ENCODE measurements at regions not wholly inside any gene's neighbourhood (a gene's known extent, or its start where the extent isn't known, plus 50 kb on each side); places are given as distances from the start of the nearest gene placed in this dataset.

GRCh38 chr3:174775603-174776002 lies 83.5 kb upstream of the NAALADL2 start:
- POLR2A ChIA-PET (ENCODE audit: partially characterized antibody), result no interaction called here
- Histone ChIP-seq H2AK5ac (ENCODE audit: low read depth, low read length) (no peak overlapping the region), H3K4me2 (ENCODE audit: insufficient read depth in 1 of 2, low read depth in 2 of 2, low read length in 2 of 2) (no peak overlapping the region), H4K91ac (replicated peaks; ENCODE audit: insufficient read length, low read length) (no peak overlapping the region), H3K4me1 (replicated peaks in 1 of 4; ENCODE audit: control insufficient read depth in 3 of 4, insufficient read depth in 4 of 4, low read length in 3 of 4) (no peaks in the 10 kb centered on the region), H3K9me3 (ENCODE audit: insufficient read depth in 2 of 2, low read depth in 1 of 2, low read length in 1 of 2) (no peaks in the 10 kb centered on the region), H2BK120ac (replicated peaks; ENCODE audit: low read depth, low read length) (no peak overlapping the region), H2BK15ac (ENCODE audit: low read length) (no peak overlapping the region), H3K23me2 (ENCODE audit: low read depth, low read length) (no peaks in the 10 kb centered on the region), H3K27ac (ENCODE audit: low read depth, low read length) (no peak overlapping the region), H3K36me3 (ENCODE audit: control insufficient read depth in 2 of 4, insufficient read depth in 4 of 4, low read length in 3 of 4) (no peaks in the 10 kb centered on the region), H2BK20ac (ENCODE audit: low read length) (no peak overlapping the region), H4K5ac (ENCODE audit: insufficient read length, low read depth, low read length) (no peak overlapping the region), H2AFZ (ENCODE audit: low read length) (0 out of 2 replicates have a peak overlapping the region, but pooled peaks have one; percentile 55), H2BK5ac (ENCODE audit: low read depth, low read length) (no peak overlapping the region), H3K18ac (ENCODE audit: extremely low read depth, low read length) (no peak overlapping the region), H3K9ac (replicated peaks in 1 of 4; ENCODE audit: extremely low read depth in 1 of 4, low read depth in 3 of 4, low read length in 3 of 4) (no peak overlapping the region), H3K4me3 (ENCODE audit: extremely low read depth in 1 of 4, insufficient read depth in 2 of 4, low read depth in 3 of 4, low read length in 4 of 4) (no peak overlapping the region), H4K8ac (ENCODE audit: extremely low read depth, insufficient read depth, low read length) (no peak overlapping the region), H4K20me1 (replicated peaks in 1 of 2; ENCODE audit: control insufficient read depth in 1 of 2, insufficient read depth in 2 of 2, low read length in 2 of 2) (no peaks in the 10 kb centered on the region), H2BK12ac (ENCODE audit: low read depth, low read length) (no peak overlapping the region), H3K4ac (replicated peaks; ENCODE audit: insufficient read length, low read depth, low read length) (no peak overlapping the region), H3K56ac (replicated peaks; ENCODE audit: insufficient read length, low read depth, low read length) (no peak overlapping the region), H3K79me1 (ENCODE audit: low read depth, low read length) (no peaks in the 10 kb centered on the region), H3K27me3 (replicated peaks in 1 of 4; ENCODE audit: control insufficient read depth in 3 of 4, extremely low read depth in 1 of 4, insufficient read depth in 3 of 4, low read length in 3 of 4) (no peaks in the 10 kb centered on the region), H3K79me2 (ENCODE audit: control insufficient read depth in 1 of 2, insufficient read depth in 2 of 2, low read length in 2 of 2) (no peaks in the 10 kb centered on the region), H3K23ac (ENCODE audit: insufficient read length) (no peak overlapping the region), H3K14ac (ENCODE audit: insufficient read length) (no peak overlapping the region)
- 91% methylated on average over 3 of the region's 3 CpGs; no CpG with 5 or more reads in 1 of the 2 experiments for WGBS, 2 experiments (ENCODE audit: extremely low coverage in 1 of 2, insufficient coverage in 1 of 2, insufficient read length in 1 of 2, insufficient replicate concordance in 2 of 2, low coverage in 1 of 2, low lambda C conversion rate in 2 of 2, missing lambda C conversion rate in 1 of 2)
- FAIRE-seq (no peak), DNase-seq (ENCODE audit: low read depth in 1 of 2, low spot score in 2 of 2) (no peak)
- CTCF ChIA-PET (ENCODE audit: partially characterized antibody), result no interaction called here
- TF ChIP-seq KDM4A (IDR thresholded peaks at IDR 0.05; ENCODE audit: low read depth, low read length, severe bottlenecking) (no peak), TEAD4 (IDR thresholded peaks at IDR 0.05; ENCODE audit: low read depth, low read length) (no peak), EP300 (IDR thresholded peaks at IDR 0.05; ENCODE audit: borderline replicate concordance in 1 of 2, low read depth in 2 of 2, low read length in 2 of 2) (no peak), TCF12 (IDR thresholded peaks at IDR 0.05; ENCODE audit: low read depth, low read length) (no peak), CREB1 (IDR thresholded peaks at IDR 0.05) (no peak), EZH2 (IDR thresholded peaks at IDR 0.05; ENCODE audit: low read depth, low read length, severe bottlenecking) (no peak), SP4 (IDR thresholded peaks at IDR 0.05; ENCODE audit: low read length) (no peak), SAP30 (IDR thresholded peaks at IDR 0.05; ENCODE audit: insufficient read depth, insufficient replicate concordance, low read length) (no peak), PHF8 (conservative IDR thresholded peaks at IDR 0.05; ENCODE audit: low read depth, low read length) (no peak), CHD1 (IDR thresholded peaks at IDR 0.05; ENCODE audit: low read depth, low read length) (no peak), SUZ12 (IDR thresholded peaks at IDR 0.05; ENCODE audit: low read length) (no peak), KDM1A (IDR thresholded peaks at IDR 0.05; ENCODE audit: borderline replicate concordance, low read length) (no peak), TBP (IDR thresholded peaks at IDR 0.05; ENCODE audit: low read depth, low read length) (no peak), BRCA1 (IDR thresholded peaks at IDR 0.05; ENCODE audit: low read depth, low read length) (no peak)
